MM.1S (cell line): ENCODE measurements at regions not wholly inside any gene's neighbourhood (a gene's known extent, or its start where the extent isn't known, plus 50 kb on each side); places are given as distances from the start of the nearest gene placed in this dataset.

Source experiments
- EZH2 ChIP-seq: fragments of 300-600 bp; sonication (generic); optimal IDR thresholded peaks from 2 replicates; pipeline ENCODE3; 2017; ENCODE audit warnings: low read depth, mild to moderate bottlenecking, antibody characterized with exemption, low read length, mixed read lengths
- TF ChIP-seq, protein P1 (sequence below): fragments of 300-600 bp; sonication (generic); IDR thresholded peaks from 2 replicates; pipeline ENCODE4 v1.5.1; 2016; ENCODE audit warnings: antibody characterized with exemption, low read length, mixed read lengths

DNA sequence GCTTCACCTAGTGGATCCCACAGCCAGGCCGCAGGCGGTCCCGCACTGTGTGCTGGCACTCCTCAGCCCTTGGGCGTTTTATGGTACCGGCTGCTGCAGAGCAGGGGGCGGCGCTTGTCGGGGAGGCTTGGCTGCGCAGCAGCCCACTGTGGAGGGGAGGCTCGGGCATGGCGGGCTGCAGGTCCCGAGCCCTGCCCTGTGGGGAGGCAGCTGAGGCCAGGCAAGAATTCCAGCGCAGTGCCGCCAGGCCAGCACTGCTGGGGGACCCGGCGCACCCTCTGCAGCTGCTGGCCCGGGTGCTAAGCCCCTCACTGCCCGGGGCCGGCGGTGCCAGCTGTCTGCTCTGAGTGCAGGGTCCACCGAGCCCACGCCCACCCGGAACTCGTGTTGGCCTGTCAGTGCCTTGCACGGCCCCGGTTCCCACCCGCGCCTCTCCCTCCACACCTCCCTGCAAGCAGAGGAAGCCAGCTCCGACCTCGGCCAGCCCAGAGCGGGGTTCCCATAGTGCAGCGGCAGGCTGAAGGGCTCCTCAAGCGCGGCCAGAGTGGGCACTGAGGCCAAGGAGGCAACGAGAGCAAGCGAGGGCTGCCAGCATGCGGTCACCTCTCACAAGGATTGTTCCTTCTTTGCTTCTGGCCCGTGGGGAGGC, 435.0 kb upstream of the ATP10A start:
- TF ChIP-seq, protein P1, sequence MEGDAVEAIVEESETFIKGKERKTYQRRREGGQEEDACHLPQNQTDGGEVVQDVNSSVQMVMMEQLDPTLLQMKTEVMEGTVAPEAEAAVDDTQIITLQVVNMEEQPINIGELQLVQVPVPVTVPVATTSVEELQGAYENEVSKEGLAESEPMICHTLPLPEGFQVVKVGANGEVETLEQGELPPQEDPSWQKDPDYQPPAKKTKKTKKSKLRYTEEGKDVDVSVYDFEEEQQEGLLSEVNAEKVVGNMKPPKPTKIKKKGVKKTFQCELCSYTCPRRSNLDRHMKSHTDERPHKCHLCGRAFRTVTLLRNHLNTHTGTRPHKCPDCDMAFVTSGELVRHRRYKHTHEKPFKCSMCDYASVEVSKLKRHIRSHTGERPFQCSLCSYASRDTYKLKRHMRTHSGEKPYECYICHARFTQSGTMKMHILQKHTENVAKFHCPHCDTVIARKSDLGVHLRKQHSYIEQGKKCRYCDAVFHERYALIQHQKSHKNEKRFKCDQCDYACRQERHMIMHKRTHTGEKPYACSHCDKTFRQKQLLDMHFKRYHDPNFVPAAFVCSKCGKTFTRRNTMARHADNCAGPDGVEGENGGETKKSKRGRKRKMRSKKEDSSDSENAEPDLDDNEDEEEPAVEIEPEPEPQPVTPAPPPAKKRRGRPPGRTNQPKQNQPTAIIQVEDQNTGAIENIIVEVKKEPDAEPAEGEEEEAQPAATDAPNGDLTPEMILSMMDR: no peak
- no peak for TF ChIP-seq EZH2
